ENCODE measurements at regions not wholly inside any gene's neighbourhood (a gene's known extent, or its start where the extent isn't known, plus 50 kb on each side); places are given as distances from the start of the nearest gene placed in this dataset.

- no peak for DNase-seq (ENCODE audit: low read depth, low spot score)
Observed at GRCh38 chr17:33404070-33404819, 111.2 kb upstream of the ASIC2 start.

- DNase-seq (ENCODE audit: low read depth, low spot score), result no peak
Observed at GRCh38 chr17:33416131-33416530, 123.0 kb upstream of the ASIC2 start.

- DNase-seq (ENCODE audit: low read depth, low spot score), result no peak
Observed at GRCh38 chr17:33421933-33422332, 128.8 kb upstream of the ASIC2 start.

- no peak for DNase-seq (ENCODE audit: low read depth, low spot score)
Observed at GRCh38 chr17:33433581-33433980, 140.5 kb upstream of the ASIC2 start.

GRCh38 chr17:33434841-33435240 lies 141.7 kb upstream of the ASIC2 start:
- no peak for DNase-seq (ENCODE audit: low read depth, low spot score)

- DNase-seq (ENCODE audit: low read depth, low spot score), result no peak
Observed at GRCh38 chr17:33435721-33436301, 142.7 kb upstream of the ASIC2 start.

- DNase-seq (ENCODE audit: low read depth, low spot score), result no peak
Observed at GRCh38 chr17:33436321-33436720, 143.2 kb upstream of the ASIC2 start.

- DNase-seq (ENCODE audit: low read depth, low spot score), result no peak
Observed at GRCh38 chr17:33438139-33438538, 145.0 kb upstream of the ASIC2 start.

GRCh38 chr17:33438578-33438977 lies 145.5 kb upstream of the ASIC2 start:
- DNase-seq (ENCODE audit: low read depth, low spot score), result no peak

- no peak for DNase-seq (ENCODE audit: low read depth, low spot score)
Observed at GRCh38 chr17:33442320-33442719, 149.2 kb upstream of the ASIC2 start.

GRCh38 chr17:33444731-33445130 lies 151.6 kb upstream of the ASIC2 start:
- no peak for DNase-seq (ENCODE audit: low read depth, low spot score)

GRCh38 chr17:33447090-33447489 lies 154.0 kb upstream of the ASIC2 start:
- DNase-seq (ENCODE audit: low read depth, low spot score), result no peak

- DNase-seq (ENCODE audit: low read depth, low spot score), result no peak
Observed at GRCh38 chr17:33451221-33451620, 158.1 kb upstream of the ASIC2 start.

- DNase-seq (ENCODE audit: low read depth, low spot score), result no peak
Observed at GRCh38 chr17:33457477-33457876, 164.4 kb upstream of the ASIC2 start.

- no peak for DNase-seq (ENCODE audit: low read depth, low spot score)
Observed at GRCh38 chr17:33459078-33459940, 166.2 kb upstream of the ASIC2 start.

- DNase-seq (ENCODE audit: low read depth, low spot score), result no peak
Observed at GRCh38 chr17:33460781-33461450, 167.8 kb upstream of the ASIC2 start.

GRCh38 chr17:33463887-33464286 lies 170.8 kb upstream of the ASIC2 start:
- no peak for DNase-seq (ENCODE audit: low read depth, low spot score)

GRCh38 chr17:33464669-33465280 lies 171.7 kb upstream of the ASIC2 start:
- DNase-seq (ENCODE audit: low read depth, low spot score), result no peak

GRCh38 chr17:33469421-33469820 lies 176.3 kb upstream of the ASIC2 start:
- no peak for DNase-seq (ENCODE audit: low read depth, low spot score)

GRCh38 chr17:33469911-33470310 lies 176.8 kb upstream of the ASIC2 start:
- no peak for DNase-seq (ENCODE audit: low read depth, low spot score)

- no peak for DNase-seq (ENCODE audit: low read depth, low spot score)
Observed at GRCh38 chr17:33473061-33473460, 180.0 kb upstream of the ASIC2 start.

GRCh38 chr17:33474789-33475188 lies 181.7 kb upstream of the ASIC2 start:
- DNase-seq (ENCODE audit: low read depth, low spot score), result no peak
